Smooth muscle cell (in vitro differentiated cells): ENCODE measurements at regions not wholly inside any gene's neighbourhood (a gene's known extent, or its start where the extent isn't known, plus 50 kb on each side); places are given as distances from the start of the nearest gene placed in this dataset.

Experiments
- DNase-seq: peaks from one replicate; lab custom pipeline; 2025; ENCODE audit not compliant: unreplicated experiment; lab: John Stamatoyannopoulos, UW
- H2AFZ ChIP-seq: fragments of 200-600 bp; sonication (generic); 2 replicates; pipeline ENCODE4 v1.6.0; 2016; ENCODE audit warnings: antibody characterized with exemption, low read depth, mild to moderate bottlenecking
- H3F3A ChIP-seq: fragments of 200-600 bp; sonication (generic); 2 replicates; pipeline ENCODE4 v1.6.0; 2017; ENCODE audit warnings: antibody characterized with exemption, low read depth
- H3K27ac ChIP-seq: fragments of 200-600 bp; sonication (generic); 2 replicates; pipeline ENCODE4 v1.5.1; 2016; ENCODE audit warnings: low read depth, mild to moderate bottlenecking
- H3K27me3 ChIP-seq: fragments of 200-600 bp; sonication (generic); 2 replicates; pipeline ENCODE4 v1.6.1; 2016; ENCODE audit warnings: low read depth, mild to moderate bottlenecking
- H3K36me3 ChIP-seq: fragments of 200-600 bp; sonication (generic); 2 replicates; pipeline ENCODE4 v1.5.1; 2016; ENCODE audit warnings: low read depth
- H3K4me1 ChIP-seq: fragments of 200-600 bp; sonication (generic); 2 replicates; pipeline ENCODE4 v1.5.1; 2016; ENCODE audit warnings: low read depth
- H3K4me2 ChIP-seq: fragments of 200-600 bp; sonication (generic); 2 replicates; pipeline ENCODE4 v1.6.0; 2016; ENCODE audit warnings: mild to moderate bottlenecking
- H3K4me3 ChIP-seq: fragments of 200-600 bp; sonication (generic); 2 replicates; pipeline ENCODE4 v1.5.1; 2016; ENCODE audit warnings: mild to moderate bottlenecking
- H3K79me2 ChIP-seq: fragments of 200-600 bp; sonication (generic); 2 replicates; pipeline ENCODE4 v1.6.0; 2016; ENCODE audit warnings: low read depth, mild to moderate bottlenecking
- H3K9ac ChIP-seq: fragments of 200-600 bp; sonication (generic); 2 replicates; pipeline ENCODE4 v1.6.0; 2016; ENCODE audit warnings: low read depth
- H3K9me3 ChIP-seq: fragments of 200-600 bp; sonication (generic); replicated peaks from 2 replicates; pipeline ENCODE4 v1.5.1; 2016; ENCODE audit warnings: low read depth
- H4K20me1 ChIP-seq: fragments of 200-600 bp; sonication (generic); 2 replicates; pipeline ENCODE4 v1.6.0; 2016; ENCODE audit warnings: low read depth
- CTCF ChIP-seq: fragments of 200-600 bp; sonication (generic); IDR thresholded peaks from 2 replicates; pipeline ENCODE4 v1.5.1; 2017; ENCODE audit warnings: borderline replicate concordance, mild to moderate bottlenecking, antibody characterized with exemption; ENCODE audit not compliant: insufficient read depth, poor library complexity, severe bottlenecking
- WGBS: methylation state at CpG from one replicate; pipeline ENCODE4 v1.1.7; 2016; ENCODE audit warnings: low lambda C conversion rate; 5-methylcytosine and 5-hydroxymethylcytosine counted together

DNA sequence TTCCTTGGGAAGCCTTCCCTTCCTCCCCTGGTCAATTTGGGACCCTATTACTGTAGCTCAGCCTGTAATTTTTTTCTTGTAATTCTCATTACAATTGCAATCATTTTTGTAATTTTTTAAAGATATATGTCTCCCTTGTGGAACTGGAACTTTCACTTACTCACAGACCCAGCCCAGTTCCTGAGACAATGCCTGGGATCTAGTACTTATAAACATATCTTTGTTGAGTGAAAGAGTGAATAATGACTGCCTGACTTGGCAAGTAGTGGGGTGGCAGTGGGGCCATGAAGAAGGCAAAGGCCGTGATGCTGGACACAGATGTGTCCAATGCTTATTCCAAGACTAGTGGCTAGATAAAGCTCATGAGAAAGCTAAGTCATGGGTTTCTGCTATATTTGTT, 294.5 kb upstream of the LRRN1 start:
- Histone ChIP-seq H2AFZ (no peak overlapping the region), H4K20me1 (no peaks in the 10 kb centered on the region), H3K27ac (no peak overlapping the region), H3K79me2 (no peaks in the 10 kb centered on the region), H3K9ac (no peak overlapping the region), H3K4me2 (no peak overlapping the region), H3F3A (peaks cover 7% of the 10 kb centered on the region), H3K4me3 (no peak overlapping the region), H3K36me3 (no peaks in the 10 kb centered on the region), H3K4me1 (no peaks in the 10 kb centered on the region), H3K9me3 (no peaks in the 10 kb centered on the region), H3K27me3 (no peaks in the 10 kb centered on the region)
- no peak for DNase-seq
- no peak for TF ChIP-seq CTCF
- 100% methylated on average over 1 of the region's 1 CpG for WGBS

DNA sequence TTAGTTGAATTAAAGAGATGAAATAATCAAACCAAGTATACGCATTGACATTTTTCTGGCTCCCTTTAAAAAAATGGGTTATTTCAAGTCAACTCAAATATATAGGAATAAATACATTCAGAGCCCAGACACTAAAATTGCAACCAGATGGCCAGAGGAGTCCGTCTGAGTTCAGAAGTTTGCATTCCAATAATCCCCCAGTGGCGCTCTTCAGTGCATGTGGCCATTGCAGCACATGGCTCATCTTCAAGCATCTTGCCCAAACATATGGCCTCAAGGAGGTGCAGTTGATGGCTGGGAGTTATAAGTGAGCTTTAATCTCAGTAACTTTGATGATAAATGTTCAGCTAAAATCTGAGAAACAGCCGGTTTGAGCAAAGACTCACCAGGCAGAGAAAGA, 295.8 kb upstream of the LRRN1 start:
- Histone ChIP-seq H3K9me3 (no peaks in the 10 kb centered on the region), H3K9ac (no peak overlapping the region), H3K27me3 (no peaks in the 10 kb centered on the region), H3K79me2 (no peaks in the 10 kb centered on the region), H3K4me2 (no peak overlapping the region), H3K36me3 (no peaks in the 10 kb centered on the region), H2AFZ (no peak overlapping the region), H4K20me1 (no peaks in the 10 kb centered on the region), H3F3A (peaks cover 7% of the 10 kb centered on the region), H3K27ac (no peak overlapping the region), H3K4me1 (no peaks in the 10 kb centered on the region), H3K4me3 (no peak overlapping the region)
- no peak for TF ChIP-seq CTCF
- no peak for DNase-seq
- 38% methylated on average over 4 of the region's 4 CpGs for WGBS

DNA sequence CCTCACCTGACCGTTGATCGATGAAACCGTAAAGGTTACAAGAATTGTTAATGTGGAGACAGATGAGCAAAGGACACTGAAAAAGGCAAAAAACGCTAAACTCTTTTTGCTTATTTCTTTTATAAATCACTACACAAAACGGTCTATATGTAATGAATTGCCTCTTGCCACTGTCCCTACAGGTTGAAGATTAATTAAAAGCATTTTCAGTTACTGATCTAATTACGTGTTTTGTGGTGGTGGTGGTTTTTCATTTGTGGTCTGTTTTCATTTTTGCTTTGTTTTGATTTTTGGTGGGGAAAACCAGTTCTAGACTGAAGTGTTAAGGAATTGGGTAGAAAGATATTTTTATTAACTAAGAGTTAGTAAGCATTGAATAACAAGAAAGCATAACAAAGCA, 299.2 kb upstream of the LRRN1 start:
- 93% methylated on average over 6 of the region's 6 CpGs for WGBS
- no peaks in the 10 kb centered on the region for H3K36me3 ChIP-seq
- H2AFZ ChIP-seq, result no peak overlapping the region
- TF ChIP-seq CTCF, result no peak
- no peak overlapping the region for H3K9ac ChIP-seq
- no peaks in the 10 kb centered on the region for H4K20me1 ChIP-seq
- no peaks in the 10 kb centered on the region for H3K4me1 ChIP-seq
- H3K27ac ChIP-seq, result no peak overlapping the region
- no peaks in the 10 kb centered on the region for H3F3A ChIP-seq
- H3K79me2 ChIP-seq, result no peaks in the 10 kb centered on the region
- no peak overlapping the region for H3K4me2 ChIP-seq
- H3K9me3 ChIP-seq, result no peaks in the 10 kb centered on the region
- DNase-seq, result no peak
- H3K27me3 ChIP-seq, result no peaks in the 10 kb centered on the region
- no peak overlapping the region for H3K4me3 ChIP-seq

DNA sequence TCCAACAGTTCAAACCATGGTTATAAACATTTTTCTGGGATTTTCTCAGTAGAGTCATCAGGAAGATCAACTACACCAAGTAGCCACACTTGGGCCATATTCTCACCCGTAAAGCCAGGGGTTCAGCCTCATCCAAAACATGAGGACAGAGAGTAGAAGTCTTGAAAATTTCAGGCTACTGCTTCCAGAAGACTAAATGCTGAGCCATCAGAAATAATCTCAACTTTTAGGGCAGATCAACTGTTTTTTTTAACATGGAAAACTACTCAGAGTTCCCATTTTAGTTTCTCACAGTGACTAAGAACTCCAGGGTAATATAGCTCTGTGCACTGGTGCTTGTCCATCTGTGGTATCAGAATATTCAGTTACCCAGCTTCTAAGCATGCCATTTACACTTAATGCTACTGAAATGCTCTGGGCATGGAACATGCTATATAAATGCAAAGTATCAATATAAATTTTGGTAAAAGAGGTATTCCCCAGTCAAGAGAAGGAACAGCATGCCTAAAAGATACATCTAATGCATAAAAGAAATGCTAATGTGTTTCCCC, 300.1 kb upstream of the LRRN1 start:
- H3K9me3 ChIP-seq, result no peaks in the 10 kb centered on the region
- no peak overlapping the region for H3K27ac ChIP-seq
- no peak overlapping the region for H3K4me3 ChIP-seq
- no peak for TF ChIP-seq CTCF
- no peaks in the 10 kb centered on the region for H3F3A ChIP-seq
- no peak for DNase-seq
- no peaks in the 10 kb centered on the region for H3K27me3 ChIP-seq
- H2AFZ ChIP-seq, result no peak overlapping the region
- H3K4me1 ChIP-seq, result no peaks in the 10 kb centered on the region
- no peaks in the 10 kb centered on the region for H3K36me3 ChIP-seq
- no peak overlapping the region for H3K9ac ChIP-seq
- WGBS, result 100% methylated on average over 1 of the region's 1 CpG
- H3K4me2 ChIP-seq, result no peak overlapping the region
- H4K20me1 ChIP-seq, result no peaks in the 10 kb centered on the region
- no peaks in the 10 kb centered on the region for H3K79me2 ChIP-seq
